NCI-H1930 (cell line): ENCODE measurements at regions not wholly inside any gene's neighbourhood (a gene's known extent, or its start where the extent isn't known, plus 50 kb on each side); places are given as distances from the start of the nearest gene placed in this dataset.
A peak's percentile ranks its signal among the peaks of the same experiment; 100 is the strongest.
"Not testable (repeated sequence)": the region's sequence is repeated elsewhere in the genome, so short reads cannot be mapped to it uniquely, and the experiment has no call there.

Source experiments
- DNase-seq, 2 experiments: peaks; one replicate each; lab custom pipeline; 2025; lab: John Stamatoyannopoulos, UW

DNA sequence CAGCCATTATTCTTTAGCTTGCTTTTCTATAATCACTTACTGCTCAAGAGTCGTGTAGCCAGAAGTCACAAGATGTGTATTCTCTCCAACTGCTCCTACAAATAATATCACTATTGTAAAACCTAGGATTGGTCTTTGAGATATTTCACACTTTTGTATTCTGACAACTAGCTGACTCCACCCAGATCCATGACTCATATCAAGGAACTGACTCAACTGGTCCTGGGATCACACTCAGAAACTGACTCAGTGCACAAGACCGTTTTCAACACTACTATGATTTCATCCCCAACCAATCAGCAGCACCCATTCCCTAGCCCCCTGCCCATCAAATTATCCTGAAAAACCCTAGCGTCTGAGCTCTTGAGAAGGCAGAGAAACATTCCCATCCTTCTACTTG lies 56.5 kb upstream of the ORC5 start:
- DNase-seq, result no peak

DNA sequence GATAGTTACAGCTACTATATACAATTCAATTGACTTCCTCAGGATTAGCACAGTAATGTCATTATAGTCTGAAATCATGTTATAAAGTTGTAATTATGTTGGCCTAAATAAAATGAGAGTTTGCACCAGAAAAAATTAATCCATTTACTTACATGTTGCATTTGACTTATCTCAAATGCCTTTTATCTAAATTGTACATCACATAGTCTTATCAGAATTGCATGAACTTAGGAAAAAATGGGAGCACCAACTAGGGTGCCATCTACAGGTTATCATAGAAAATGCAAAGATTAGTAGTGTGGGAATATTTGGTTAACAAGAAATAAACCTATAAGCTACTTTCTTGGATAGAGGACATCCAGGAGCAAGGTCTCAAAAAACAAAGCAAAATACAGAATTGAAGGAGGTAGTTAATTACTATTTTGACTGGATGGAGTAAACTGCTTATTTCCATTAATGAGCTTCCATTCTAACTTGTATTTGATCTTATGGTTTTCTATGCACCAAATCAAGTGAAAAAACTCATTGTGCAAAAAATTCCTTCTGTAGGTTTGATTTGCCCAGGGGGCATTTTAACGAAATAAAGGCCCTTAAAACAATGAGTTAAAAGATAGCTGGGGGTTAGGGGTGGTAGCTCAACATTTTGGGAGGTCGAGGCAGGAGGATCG lies 60.0 kb upstream of the ORC5 start:
- DNase-seq, result no peak

DNA sequence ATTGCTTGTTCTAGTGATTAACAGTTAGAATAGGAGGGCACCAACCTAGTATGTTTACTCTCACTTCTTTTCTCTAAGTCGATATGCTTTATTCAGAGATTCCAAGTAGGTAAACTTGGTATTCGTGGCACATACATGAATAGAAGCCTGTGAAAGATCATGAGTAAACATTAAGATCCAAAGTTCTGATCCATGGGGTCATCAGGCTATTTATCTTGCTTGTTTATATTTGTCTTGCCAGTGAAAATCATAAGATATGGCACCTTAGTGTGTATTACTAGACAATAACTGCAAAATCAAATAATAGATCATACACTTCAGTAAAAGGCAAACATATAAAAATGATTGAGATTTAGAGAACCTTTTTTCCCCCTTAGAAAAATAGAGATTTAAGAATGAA lies 56.5 kb upstream of the LHFPL3 start:
- no peak for DNase-seq

DNA sequence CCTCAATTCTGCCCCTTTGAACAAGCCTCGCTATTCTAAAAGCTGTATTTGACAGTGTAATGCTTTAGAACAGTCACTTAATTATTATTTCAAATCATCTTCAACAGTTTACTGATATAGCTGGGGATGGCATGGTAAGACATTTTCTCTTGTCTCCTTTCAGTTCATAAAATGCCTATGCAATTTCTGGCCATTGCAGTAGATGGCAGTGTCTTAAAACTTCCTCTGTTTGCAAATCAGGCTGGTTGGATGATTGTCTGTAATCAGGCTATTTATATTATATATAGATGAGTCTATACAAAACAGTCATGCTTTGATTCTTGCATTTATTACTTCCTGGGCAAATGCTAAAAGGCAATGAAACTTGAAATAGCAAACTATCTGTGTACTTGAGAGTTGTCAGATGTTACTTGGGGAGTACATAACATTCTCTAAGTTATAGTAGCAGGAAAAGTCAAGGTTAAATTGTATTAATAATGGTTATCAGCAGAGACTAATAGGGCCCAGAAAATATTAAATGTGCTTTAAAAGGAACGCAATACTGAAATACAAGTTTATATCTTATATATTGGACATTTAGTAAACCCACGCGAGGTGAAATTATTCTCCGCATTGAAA lies 55.5 kb upstream of the LHFPL3 start:
- DNase-seq, result peak in 1 of 2 experiments; percentile 25

DNA sequence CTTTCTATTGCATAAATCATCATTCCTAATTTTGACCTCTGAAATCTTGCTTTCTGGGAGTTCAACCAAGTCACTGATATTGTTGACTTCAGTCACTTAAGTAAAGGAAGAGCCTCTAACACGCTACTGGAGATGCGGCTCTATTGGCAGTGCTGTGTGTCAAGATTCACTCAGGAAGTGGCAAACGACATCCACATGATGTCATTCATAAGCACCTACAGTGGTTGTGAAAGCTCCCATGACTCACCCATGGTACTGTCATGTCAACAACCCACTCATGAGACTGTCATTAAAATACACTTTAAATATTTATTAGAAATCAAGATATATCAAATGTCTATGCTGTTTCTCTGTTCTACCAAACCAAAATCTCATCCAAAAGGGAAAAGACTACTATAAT lies 52.5 kb upstream of the LHFPL3 start:
- DNase-seq, result no peak

DNA sequence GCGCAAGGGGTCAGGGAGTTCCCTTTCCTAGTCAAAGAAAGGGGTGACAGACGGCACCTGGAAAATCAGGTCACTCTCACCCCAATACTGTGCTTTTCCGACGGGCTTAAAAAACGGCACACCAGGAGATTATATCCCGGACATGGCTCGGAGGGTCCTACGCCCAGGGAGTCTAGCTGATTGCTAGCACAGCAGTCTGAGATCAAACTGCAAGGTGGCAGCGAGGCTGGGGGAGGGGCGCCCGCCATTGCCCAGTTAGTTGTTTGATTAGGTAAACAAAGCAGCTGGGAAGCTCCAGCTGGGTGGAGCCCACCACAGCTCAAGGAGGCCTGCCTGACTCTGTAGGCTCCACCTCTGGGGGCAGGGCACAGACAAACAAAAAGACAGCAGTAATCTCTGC lies 51.7 kb upstream of the LHFPL3 start:
- DNase-seq, result not testable (repeated sequence)
